IPS DF 6.9 (cell line): ENCODE measurements at regions not wholly inside any gene's neighbourhood (a gene's known extent, or its start where the extent isn't known, plus 50 kb on each side); places are given as distances from the start of the nearest gene placed in this dataset.

Experiments used
- DNase-seq: peaks from one replicate; pipeline ENCODE4 v3.0.0-alpha.2; 2013; ENCODE audit warnings: low read depth, low spot score
- H3K27ac ChIP-seq: one replicate; pipeline ENCODE4 v1.5.1; 2013; ENCODE audit warnings: low read length, control low read depth
- H3K27me3 ChIP-seq: 2 replicates; pipeline ENCODE4 v1.6.1; 2013; ENCODE audit warnings: mild to moderate bottlenecking, low read length; ENCODE audit not compliant: control insufficient read depth, insufficient read depth
- H3K36me3 ChIP-seq: 2 replicates; pipeline ENCODE4 v1.6.1; 2013; ENCODE audit warnings: low read length; ENCODE audit not compliant: control insufficient read depth, insufficient read depth
- H3K4me1 ChIP-seq: 2 replicates; pipeline ENCODE4 v1.6.1; 2013; ENCODE audit warnings: low read length; ENCODE audit not compliant: control insufficient read depth, insufficient read depth
- H3K4me3 ChIP-seq: 2 replicates; pipeline ENCODE4 v1.5.1; 2013; ENCODE audit warnings: mild to moderate bottlenecking, low read length
- H3K9me3 ChIP-seq: 2 replicates; pipeline ENCODE4 v1.6.1; 2013; ENCODE audit warnings: low read length, inconsistent platforms; ENCODE audit not compliant: control insufficient read depth, insufficient read depth
- WGBS: extraction: QIAGEN DNeasy Blood & Tissue Kit; methylation state at CpG from one replicate; pipeline ENCODE4 v1.1.7; 2013; ENCODE audit warnings: mixed read lengths, missing lambda C conversion rate; ENCODE audit not compliant: insufficient read length, insufficient coverage; 5-methylcytosine and 5-hydroxymethylcytosine counted together

GRCh38 chr2:144692661-144693060 is 172.7 kb upstream of the ZEB2 start:
- no peaks in the 10 kb centered on the region for H3K36me3 ChIP-seq
- H3K4me3 ChIP-seq = no peak overlapping the region
- H3K9me3 ChIP-seq = no peaks in the 10 kb centered on the region
- no peak overlapping the region for H3K27ac ChIP-seq
- no peak for DNase-seq
- no CpG with 5 or more reads among the region's 5 CpGs for WGBS
- no peaks in the 10 kb centered on the region for H3K27me3 ChIP-seq
- no peaks in the 10 kb centered on the region for H3K4me1 ChIP-seq

- no CpG with 5 or more reads among the region's 2 CpGs for WGBS
- no peak overlapping the region for H3K4me3 ChIP-seq
- DNase-seq = no peak
- no peak overlapping the region for H3K27ac ChIP-seq
- no peaks in the 10 kb centered on the region for H3K27me3 ChIP-seq
- H3K9me3 ChIP-seq = no peaks in the 10 kb centered on the region
- H3K36me3 ChIP-seq = no peaks in the 10 kb centered on the region
- no peaks in the 10 kb centered on the region for H3K4me1 ChIP-seq
Observed at GRCh38 chr2:144690771-144691170, 170.9 kb upstream of the ZEB2 start.

DNA sequence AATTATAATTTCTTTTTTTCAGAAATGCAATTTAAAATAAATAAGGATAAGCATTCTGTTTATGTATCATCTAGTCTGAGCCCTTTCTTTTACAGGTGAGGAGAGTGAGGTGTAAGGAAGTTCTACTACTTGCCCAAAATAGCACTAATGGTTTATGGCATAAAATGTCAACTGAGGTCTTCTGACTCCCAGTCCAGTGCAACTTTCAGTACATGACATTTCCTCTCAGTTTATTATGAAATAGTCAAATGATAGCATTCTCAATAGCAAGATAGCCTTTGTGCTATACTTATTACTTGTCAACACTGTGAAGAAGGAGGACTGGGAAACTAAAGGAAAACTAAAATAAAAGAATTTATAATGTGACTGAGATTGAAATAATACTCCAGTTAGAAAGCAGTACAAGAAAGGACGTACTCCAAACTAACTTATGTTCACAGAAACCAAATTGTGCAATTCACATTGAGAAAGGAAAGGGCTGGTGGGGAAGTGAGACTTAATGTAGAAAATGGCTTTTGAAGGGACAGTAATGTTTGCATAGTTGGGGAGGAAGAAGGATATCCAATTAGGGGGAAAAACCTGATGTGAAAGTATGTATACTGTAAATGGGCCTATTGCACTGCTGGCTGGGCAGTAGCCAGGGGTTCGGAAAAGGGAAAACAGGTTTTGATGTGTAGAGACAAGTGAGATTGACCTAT is 166.7 kb upstream of the ZEB2 start:
- WGBS = no CpG with 5 or more reads among the region's 2 CpGs
- no peaks in the 10 kb centered on the region for H3K27me3 ChIP-seq
- no peaks in the 10 kb centered on the region for H3K9me3 ChIP-seq
- DNase-seq = no peak
- H3K4me3 ChIP-seq = no peak overlapping the region
- H3K4me1 ChIP-seq = no peaks in the 10 kb centered on the region
- H3K27ac ChIP-seq = no peak overlapping the region
- no peaks in the 10 kb centered on the region for H3K36me3 ChIP-seq

- no CpG with 5 or more reads among the region's 3 CpGs for WGBS
- H3K4me3 ChIP-seq = no peak overlapping the region
- H3K4me1 ChIP-seq = no peaks in the 10 kb centered on the region
- no peaks in the 10 kb centered on the region for H3K27me3 ChIP-seq
- H3K9me3 ChIP-seq = no peaks in the 10 kb centered on the region
- H3K27ac ChIP-seq = no peak overlapping the region
- DNase-seq = no peak
- no peaks in the 10 kb centered on the region for H3K36me3 ChIP-seq
Observed at GRCh38 chr2:144683966-144684365, 164.0 kb upstream of the ZEB2 start.

DNA sequence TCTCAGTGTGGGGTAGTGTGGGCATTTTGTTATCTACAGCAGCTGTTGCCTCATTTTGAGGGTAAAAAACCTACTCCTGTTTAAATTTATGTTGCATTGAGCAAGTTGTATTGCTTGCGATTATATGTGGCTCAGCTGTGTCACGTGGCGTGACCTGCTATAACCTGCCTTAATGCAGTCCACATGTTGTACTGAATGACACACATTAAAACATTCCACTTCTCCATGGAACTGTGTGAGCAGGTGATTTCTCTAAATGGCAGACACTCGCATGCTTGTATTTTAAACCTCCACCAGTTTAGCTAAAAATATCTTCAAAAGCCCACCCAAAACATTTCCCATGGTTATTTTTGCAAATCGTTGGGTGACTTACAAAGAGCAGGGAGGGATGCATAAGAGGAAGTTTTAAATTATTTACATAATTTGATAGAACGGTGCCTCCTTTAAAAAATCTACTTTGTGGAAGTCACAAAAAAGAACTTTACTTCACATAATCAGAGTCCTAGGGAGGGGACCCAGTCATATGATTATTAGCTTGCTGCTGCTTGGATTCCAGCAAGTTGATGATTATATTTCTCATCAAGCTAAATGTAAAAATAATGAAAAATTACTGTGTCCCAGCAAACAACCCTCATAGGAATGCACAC is 163.3 kb upstream of the ZEB2 start:
- no peak for DNase-seq
- Histone ChIP-seq H3K27ac (no peak overlapping the region), H3K9me3 (no peaks in the 10 kb centered on the region), H3K36me3 (no peaks in the 10 kb centered on the region), H3K27me3 (no peaks in the 10 kb centered on the region), H3K4me3 (no peak overlapping the region), H3K4me1 (no peaks in the 10 kb centered on the region)
- no CpG with 5 or more reads among the region's 6 CpGs for WGBS

- no peaks in the 10 kb centered on the region for H3K9me3 ChIP-seq
- no peak for DNase-seq
- H3K27ac ChIP-seq = no peak overlapping the region
- H3K36me3 ChIP-seq = no peaks in the 10 kb centered on the region
- H3K27me3 ChIP-seq = no peaks in the 10 kb centered on the region
- H3K4me1 ChIP-seq = no peaks in the 10 kb centered on the region
- H3K4me3 ChIP-seq = no peak overlapping the region
- WGBS = no CpG with 5 or more reads among the region's 4 CpGs
Observed at GRCh38 chr2:144682248-144682647, 162.3 kb upstream of the ZEB2 start.

DNA sequence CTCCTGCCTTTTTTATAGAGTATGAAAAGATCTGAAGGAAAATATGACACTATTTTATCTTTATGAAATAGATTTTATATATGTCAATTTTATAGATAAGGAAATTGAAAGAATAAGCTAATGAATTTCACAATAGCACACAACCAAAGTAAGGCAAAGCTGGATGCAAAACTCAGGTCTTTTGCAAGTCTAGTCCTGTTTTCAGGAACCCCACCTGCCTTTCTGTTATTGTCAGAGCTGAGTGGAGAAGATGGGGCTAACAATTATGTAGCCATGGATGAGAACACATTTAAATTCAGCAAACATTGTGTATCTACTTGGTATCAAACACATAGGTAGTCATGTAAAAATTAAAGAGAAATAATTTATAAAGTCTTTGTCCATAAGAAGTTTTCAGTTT is 161.5 kb upstream of the ZEB2 start:
- no peak overlapping the region for H3K27ac ChIP-seq
- no peaks in the 10 kb centered on the region for H3K4me1 ChIP-seq
- no peaks in the 10 kb centered on the region for H3K9me3 ChIP-seq
- H3K4me3 ChIP-seq = no peak overlapping the region
- no peak for DNase-seq
- no peaks in the 10 kb centered on the region for H3K36me3 ChIP-seq
- no peaks in the 10 kb centered on the region for H3K27me3 ChIP-seq

- H3K4me1 ChIP-seq = no peaks in the 10 kb centered on the region
- H3K27me3 ChIP-seq = no peaks in the 10 kb centered on the region
- no peak for DNase-seq
- H3K4me3 ChIP-seq = no peak overlapping the region
- no peak overlapping the region for H3K27ac ChIP-seq
- no peaks in the 10 kb centered on the region for H3K36me3 ChIP-seq
- no CpG with 5 or more reads among the region's 5 CpGs for WGBS
- H3K9me3 ChIP-seq = no peaks in the 10 kb centered on the region
Observed at GRCh38 chr2:144679942-144680341, 160.0 kb upstream of the ZEB2 start.

- WGBS = no CpG with 5 or more reads among the region's 1 CpG
- Histone ChIP-seq H3K4me1 (no peaks in the 10 kb centered on the region), H3K27ac (no peak overlapping the region), H3K27me3 (no peaks in the 10 kb centered on the region), H3K36me3 (no peaks in the 10 kb centered on the region), H3K9me3 (no peaks in the 10 kb centered on the region), H3K4me3 (no peak overlapping the region)
- no peak for DNase-seq
Observed at GRCh38 chr2:144678736-144679135, 158.8 kb upstream of the ZEB2 start.

DNA sequence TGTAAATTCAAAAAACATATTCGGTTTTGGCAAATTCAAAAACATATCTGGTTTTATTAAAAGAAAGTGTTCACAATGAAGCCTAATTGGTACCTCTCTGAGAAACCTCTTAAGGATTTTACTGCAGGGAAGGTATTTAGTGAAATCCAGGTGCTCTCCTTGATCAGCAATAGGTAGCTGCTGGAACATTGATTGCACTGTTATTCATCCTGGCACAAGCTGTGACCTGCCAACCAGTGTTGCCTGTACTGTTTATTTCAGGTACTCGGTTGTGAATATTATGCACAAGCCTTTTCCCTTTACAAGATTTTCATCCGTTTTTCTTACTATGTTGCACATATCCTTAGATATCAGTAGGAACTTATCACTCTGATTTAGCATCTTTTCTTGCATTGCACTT is 155.8 kb upstream of the ZEB2 start:
- no peaks in the 10 kb centered on the region for H3K4me1 ChIP-seq
- no peaks in the 10 kb centered on the region for H3K9me3 ChIP-seq
- no peak overlapping the region for H3K27ac ChIP-seq
- no peaks in the 10 kb centered on the region for H3K36me3 ChIP-seq
- WGBS = no CpG with 5 or more reads among the region's 3 CpGs
- H3K4me3 ChIP-seq = no peak overlapping the region
- DNase-seq = no peak
- H3K27me3 ChIP-seq = no peaks in the 10 kb centered on the region

DNA sequence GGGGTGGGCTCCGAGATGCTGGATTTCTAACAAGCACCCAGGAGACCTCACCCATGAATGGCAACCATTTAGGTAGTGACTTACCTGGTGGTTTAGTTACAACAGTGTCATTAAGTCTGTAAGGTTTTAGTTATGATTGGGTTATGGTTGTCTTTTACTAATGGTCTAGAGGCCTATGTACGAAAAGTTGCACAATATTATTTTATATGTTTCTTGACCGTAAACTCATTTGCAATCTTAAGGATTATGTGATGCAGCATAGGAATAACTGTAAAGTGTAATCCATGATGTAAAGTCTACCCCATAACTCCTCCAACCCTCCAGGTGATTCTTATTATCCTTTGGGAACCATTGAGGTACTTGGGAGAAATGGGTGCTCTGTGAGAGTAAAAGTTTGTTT is 155.4 kb upstream of the ZEB2 start:
- H3K4me3 ChIP-seq = no peak overlapping the region
- no peaks in the 10 kb centered on the region for H3K36me3 ChIP-seq
- H3K27ac ChIP-seq = no peak overlapping the region
- no CpG with 5 or more reads among the region's 3 CpGs for WGBS
- DNase-seq = no peak
- H3K27me3 ChIP-seq = no peaks in the 10 kb centered on the region
- no peaks in the 10 kb centered on the region for H3K4me1 ChIP-seq
- H3K9me3 ChIP-seq = no peaks in the 10 kb centered on the region
